GM18909 (cell line): ENCODE measurements at regions not wholly inside any gene's neighbourhood (a gene's known extent, or its start where the extent isn't known, plus 50 kb on each side); places are given as distances from the start of the nearest gene placed in this dataset.
"Not testable (repeated sequence)": the region's sequence is repeated elsewhere in the genome, so short reads cannot be mapped to it uniquely, and the experiment has no call there.

ENCODE experiments used
- ATAC-seq: cut with Tn5 transposase; IDR thresholded peaks from one replicate; pipeline ENCODE4 v1.9.1; 2021; ENCODE audit warnings: mild to moderate bottlenecking; ENCODE audit not compliant: unreplicated experiment, poor library complexity

DNA sequence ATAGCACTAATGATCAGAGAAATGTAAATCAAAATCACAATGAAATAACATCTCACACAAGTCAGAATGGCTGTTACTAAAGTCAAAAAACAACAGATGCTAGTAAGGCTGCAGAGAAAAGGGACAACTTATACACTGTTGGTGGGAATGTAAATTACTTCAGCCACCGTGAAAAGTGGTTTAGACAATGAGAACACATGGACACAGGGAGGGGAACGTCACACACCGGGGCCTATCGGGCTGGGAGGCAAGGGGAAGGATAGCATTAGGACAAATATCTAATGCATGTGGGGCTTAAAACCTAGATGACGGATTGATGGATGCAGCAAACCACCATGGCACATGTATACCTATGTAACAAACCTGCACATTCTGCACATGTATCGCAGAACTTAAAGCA is 602.0 kb downstream of the SATB2 start:
- not testable (repeated sequence) for ATAC-seq

DNA sequence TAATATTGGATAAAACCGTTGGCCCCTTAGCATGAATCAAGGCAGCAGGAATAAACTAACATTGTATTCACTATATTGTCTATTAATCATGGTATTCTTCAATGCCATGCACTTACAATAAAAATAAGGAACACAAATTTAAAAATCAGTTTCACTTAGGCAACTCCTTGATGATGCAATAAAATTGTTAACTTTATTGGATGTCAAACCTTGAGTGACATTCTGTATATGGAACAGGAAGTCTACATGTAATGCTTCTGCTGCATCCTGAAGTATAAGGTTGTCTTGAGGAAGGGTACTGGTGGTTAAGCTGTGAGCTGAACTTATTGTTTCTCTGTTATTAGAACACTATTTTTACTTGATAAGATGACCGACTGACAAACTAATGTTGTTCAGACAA is 605.5 kb downstream of the SATB2 start:
- no peak for ATAC-seq

DNA sequence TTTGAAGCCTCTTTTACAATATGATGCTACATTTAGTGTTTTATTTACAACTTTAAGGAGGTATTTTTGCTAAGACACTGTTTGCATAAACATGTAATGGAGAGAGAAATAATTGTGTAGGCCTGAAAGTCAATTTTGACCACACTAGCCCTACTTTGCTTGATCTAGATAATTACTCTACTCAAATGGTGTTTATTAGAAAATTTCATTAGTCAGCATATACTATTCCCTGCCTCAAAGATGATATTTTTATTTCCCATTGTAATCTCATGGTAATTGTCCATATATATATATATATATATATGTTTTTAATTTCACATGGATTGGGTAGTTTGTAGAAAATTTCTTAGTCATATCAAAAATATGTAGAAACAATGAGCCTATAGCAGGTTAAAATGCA is 632.2 kb downstream of the SATB2 start:
- ATAC-seq = no peak

DNA sequence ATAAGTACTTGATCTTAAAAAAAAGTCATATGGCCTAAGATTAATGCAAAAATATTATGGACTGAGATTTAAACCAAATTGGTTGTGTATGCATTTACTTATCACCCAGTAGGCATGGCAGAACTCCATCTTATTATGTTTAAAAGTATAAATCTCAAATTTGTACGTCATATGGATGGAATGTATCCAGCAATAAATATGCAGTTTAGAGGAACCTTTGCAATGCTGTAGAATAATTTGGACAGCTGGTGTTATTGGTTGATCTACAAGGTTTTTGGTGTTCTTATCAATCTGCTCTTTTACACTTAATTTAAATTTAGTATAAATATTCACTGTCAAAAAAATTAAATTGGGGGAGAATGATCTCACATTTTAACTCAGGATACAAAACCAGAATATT is 640.2 kb downstream of the SATB2 start:
- ATAC-seq = no peak

DNA sequence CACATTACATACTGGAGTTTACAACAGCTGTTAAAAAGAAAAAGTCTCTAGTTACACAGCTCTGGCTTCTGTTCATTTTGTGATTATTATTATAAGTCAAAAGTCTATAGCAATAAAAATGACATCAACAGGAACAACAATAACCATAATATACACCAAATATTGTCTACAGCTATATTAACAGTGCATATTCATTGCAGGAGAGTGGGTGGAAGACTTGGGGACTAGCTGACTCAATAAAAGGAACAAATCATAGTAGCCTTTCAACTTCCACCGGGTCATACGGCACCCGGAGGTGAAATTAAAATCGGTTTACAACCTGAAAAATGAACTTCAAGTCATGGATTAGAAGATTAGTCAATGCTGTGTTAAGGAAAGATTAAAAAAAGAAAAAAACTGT is 642.1 kb downstream of the SATB2 start:
- ATAC-seq = no peak

DNA sequence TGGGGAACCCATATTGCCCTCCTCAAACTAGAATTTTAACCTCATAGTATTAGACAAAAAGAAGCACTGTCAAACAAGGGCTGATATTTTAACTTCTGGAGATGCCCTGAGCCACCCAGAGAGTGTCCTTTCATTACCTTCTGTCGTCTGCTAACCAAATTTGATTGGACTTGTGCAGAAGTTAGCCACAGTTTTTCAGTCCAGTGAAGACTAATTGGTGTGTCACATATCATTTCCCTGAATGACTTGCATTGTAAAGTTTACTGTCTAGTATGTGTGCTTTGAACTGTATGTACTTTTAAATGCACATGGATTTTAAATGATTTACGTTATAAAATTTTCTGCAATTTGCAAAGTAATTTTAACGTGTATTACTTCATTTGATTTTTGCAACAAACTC is 646.5 kb downstream of the SATB2 start:
- no peak for ATAC-seq

DNA sequence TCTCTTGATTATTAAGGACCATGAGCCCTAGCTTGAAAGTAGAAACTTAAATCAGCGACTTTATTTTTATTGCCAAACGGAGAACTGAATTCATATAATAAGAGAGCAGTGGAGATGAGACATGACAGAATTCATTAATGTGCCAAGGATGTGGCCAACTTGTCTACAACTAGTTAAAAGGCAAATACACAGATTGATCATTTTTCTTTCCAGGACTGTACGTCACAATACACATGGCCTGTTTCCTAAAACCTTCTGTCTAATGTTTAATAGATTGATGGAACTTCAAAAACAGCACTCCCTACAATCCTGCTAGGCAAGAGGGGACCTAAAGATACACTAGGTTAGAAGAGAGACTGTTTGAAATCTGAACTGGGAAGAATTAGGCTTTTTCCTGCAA is 647.8 kb downstream of the SATB2 start:
- no peak for ATAC-seq

DNA sequence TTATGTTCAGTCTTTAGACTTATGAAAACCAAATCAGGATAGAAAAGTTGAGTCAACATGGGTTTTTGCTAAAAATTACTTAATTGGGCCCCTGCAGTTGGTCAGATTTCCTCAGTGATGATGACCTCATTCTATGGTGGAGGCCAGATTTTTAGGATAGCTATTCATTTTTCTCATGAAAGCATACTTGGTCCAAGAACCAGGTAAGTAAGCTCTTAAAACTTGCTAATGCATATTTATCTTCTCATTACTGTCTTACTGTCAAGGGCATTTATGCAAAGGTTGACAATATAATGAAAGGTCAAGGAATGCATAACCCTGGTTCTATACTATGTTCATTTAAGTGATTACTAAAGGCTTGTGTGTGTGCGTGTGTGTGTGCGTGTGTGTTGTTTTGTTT is 650.6 kb downstream of the SATB2 start:
- ATAC-seq = no peak

DNA sequence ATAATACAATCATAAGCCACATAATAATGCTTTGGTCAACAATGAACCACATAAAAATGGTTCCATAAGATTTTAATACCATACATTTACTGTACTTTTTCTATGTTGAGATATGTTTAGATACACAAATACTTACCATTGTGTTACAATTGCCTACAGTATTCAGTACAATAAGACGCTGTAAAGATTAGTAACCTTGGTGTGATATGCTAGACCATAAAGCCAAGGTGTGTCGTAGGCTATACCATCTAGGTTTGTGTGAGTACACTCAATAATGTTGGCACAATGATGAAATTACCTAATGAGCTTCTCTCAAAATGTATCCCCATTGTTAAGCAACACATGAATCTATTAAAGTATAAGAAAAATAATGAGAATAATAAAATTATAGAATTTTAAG is 662.3 kb downstream of the SATB2 start:
- ATAC-seq = no peak

DNA sequence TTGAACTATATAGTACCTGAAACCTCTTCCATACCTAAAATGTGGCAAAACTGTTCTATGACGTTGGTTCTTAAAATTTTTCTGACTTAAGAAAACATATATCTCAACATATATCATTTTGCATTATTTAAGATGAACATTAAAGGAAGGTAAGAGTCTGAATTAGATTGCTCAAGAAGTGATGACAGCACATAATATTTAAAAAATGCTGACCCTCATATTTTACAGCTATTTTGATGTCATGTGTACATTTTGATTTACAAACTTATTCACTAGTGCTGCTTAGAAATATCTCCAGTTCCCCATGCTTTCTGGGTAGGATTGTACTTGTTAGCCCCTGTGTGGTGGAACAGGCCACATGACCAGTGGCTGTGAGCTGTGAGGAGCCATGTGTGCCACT is 666.1 kb downstream of the SATB2 start:
- ATAC-seq = no peak

DNA sequence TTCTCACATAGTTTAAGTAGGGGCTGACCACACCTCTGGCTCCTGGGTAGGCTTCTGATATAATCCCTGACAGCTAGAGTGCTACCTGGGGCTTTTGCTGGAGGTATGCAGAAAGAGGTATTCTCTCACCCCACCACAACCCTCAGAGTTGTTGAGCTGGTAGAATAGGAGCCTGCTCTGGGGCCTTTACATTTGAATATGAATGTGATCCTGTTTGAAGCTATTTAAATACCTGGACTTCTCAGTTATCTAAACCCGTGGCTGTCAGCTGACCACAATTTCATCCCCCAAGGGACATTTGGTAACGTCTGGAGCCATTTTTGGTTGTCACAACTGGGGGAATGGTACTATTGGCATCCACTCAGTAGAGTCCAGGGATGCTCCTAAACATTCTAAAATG is 669.1 kb downstream of the SATB2 start:
- ATAC-seq = no peak

DNA sequence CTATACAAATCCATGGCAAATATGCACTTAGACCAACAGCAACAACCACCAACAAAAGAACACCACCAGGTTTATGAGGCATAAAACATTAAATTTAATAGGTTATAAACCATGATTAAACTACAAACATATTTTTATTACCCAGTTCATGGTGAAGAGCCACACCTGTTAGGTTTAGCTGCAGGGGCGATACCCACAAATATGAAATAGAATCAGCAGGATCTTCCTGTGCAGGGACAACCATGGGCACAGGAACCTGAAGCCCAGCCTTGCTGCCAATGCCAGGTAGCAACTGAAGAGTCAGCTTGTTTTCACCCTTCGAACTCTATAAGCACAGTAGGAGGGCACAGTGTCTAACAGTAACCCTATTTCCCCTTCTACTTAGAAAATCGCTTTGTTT is 675.0 kb downstream of the SATB2 start:
- no peak for ATAC-seq

DNA sequence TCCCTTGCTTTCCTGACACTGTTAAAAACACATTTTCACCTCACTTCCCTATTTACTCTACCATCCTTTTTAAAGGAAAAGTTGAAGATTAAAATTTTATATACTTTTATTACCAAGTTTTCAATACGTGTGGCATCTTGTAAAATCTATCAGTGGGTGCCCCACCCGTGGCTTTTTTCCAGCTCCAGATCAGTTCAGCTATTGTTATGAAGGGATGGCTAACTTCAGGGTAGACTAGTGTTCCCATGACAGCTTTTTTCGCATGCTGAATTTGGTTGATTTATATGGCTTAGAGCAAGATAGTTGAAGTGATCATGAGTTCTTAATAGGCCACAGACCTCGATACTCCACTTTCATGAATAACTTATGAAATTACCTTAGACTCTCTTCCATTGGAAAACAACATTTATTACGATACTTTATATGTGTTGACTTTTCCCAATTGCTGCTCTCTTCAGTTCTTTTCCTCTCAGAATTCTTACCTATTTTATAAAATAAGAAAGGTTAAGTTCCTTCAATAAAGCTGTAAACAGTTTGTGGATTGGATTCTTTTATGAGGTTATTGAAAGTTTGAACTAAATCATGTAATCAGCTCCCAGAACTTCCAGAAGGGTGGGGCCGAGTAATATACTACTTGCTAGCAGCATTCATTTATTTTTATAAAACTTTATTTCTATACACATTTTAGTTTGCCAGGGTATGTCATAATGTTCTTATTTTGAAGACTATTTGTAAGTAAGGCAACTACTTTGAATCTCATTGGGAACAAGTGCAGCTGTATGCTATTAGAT is 680.9 kb downstream of the SATB2 start:
- ATAC-seq = no peak

DNA sequence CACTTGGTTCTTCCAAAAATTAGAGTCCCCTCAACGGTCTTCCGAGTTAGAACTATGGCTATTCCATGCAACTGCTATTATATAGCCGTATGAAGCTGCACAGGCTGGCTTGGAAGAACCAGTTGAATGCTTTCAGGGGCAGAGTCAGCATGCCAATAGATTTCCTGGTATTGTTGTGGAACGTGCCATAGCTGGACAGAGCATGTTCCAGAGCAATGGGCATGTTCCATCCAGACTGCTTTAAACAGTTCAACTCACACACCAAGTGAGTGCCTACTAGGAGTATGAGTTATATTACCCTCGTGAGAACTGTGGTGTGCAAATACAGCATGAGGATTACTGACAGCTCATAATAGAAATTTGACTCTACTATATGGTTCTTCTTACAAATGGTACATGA is 682.0 kb downstream of the SATB2 start:
- ATAC-seq = no peak

DNA sequence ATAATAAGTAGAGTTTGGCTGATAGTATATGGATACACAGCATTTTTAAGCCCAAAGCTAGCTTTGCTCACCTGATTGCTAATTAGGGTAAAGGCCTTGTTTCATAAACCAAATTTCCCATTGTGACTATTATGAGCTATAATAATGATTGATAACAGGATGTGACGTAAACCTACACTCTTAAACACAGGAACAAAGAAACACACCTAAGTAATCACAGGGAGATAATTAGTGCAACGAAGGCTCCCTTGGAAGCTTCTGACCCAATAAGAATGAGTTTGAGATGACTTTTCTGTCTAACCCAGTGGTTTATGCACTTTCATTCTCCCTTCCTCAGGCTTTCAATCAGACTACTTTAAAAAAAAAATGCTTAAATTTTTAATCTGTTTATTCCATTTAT is 683.2 kb downstream of the SATB2 start:
- no peak for ATAC-seq

DNA sequence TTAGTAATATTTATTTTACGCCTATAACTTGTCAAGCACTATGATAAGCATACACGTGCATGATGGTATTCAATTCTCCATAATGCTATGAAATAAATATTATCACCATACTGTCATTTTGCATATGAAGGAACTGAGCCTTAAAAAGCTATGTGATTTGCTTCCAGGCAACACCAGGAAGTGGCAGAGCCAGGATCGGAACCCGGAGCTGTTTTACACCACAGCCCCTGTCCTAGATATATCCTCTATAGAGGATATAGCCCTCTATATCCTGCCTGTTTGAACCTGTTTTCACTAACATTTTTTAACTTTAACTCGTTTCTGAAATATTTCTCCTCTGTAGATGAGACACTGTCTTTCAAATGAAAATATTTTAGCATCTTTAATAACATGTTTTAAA is 690.0 kb downstream of the SATB2 start:
- no peak for ATAC-seq

DNA sequence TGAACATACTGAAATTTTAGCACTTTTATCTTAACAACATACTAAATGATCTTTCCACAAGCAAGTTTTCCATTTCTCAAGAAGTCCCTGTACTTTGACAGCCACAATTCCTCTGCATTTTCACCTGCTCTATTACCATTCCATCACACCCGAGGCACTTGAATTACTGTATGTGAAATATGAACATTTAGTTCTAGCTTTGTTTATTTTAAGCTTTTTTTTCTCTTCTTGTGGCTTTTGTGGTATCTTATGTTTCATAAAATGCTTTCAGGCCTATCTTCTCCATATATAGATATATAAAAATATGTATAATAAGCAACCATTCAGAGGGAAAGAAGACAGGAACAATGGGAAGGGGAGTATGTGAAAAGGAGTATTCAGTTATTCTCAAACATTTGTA is 693.9 kb downstream of the SATB2 start:
- ATAC-seq = no peak

DNA sequence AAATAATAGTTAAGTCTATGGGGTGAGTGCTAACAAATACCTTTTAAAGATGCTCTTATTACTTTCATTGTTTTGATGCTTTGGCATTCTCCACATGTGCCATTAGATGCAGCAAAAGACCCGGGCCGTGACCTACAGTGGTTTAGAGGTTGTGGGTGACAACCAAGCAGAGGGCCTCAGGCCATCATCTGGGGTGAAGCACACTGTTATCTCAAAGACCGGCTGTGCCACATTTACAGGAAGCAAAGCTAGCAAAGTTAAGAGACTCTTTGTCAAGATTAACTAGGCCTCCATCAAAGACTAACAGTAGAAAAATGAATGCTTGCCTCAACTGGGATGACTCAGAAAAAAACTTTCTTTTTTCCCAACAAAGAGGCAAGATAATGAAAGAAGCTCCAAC is 695.3 kb downstream of the SATB2 start:
- ATAC-seq = no peak

DNA sequence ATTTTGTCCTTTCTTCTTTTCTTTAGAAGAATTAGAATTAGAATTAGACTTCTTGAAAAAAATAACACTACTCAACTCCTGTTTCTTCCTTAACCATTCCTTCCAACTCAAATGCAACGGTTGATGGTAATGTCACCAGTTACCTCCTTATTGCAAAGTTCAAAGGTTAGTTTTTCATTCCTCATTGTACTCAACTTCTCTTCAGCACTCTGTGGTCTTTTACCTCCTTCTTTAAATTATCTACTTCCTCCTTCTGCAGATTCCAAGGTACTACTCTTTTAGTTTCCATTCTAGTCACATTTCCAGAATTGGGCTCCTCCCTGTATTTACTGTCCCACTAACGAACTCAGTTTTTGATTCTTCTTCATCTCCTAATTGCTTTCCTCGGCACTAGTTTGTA is 700.7 kb downstream of the SATB2 start:
- ATAC-seq = no peak

DNA sequence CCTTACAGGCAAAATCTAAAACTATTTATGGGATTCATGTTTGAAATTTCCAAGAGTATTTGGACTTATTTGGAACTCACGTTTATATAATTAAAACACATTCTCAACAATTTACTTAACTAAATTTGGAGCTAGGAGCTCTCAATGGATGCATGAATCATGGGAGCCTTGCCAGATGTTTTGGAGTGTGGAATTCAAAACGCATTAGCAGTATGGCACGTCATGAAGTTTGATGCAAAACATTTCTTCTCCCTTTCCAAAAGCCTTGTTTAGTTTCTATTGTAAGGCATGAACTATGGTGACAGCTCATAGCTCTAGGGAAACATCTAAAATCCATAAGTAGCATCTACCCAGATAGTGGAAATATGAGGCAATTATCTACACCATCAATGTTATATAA is 701.6 kb downstream of the SATB2 start:
- ATAC-seq = no peak

DNA sequence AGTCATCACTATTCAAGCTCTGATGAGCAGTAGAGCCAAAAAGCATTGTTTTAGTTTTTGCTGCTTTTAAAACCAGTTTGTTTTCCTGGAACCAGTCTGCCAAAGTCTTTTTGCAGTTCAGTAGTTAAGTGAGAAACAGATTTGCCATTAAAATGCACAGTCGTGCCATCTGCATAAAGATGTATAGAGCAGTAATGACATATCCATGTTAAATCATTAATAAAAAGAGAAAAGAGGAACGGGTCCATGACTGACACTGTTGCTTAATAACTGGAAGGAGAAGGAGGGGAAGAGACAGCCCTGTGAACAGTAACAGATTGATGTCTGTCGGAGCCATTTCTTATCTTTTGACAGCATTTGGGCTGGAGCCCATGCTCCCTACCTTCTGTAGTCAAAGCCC is 704.6 kb downstream of the SATB2 start:
- ATAC-seq = no peak

DNA sequence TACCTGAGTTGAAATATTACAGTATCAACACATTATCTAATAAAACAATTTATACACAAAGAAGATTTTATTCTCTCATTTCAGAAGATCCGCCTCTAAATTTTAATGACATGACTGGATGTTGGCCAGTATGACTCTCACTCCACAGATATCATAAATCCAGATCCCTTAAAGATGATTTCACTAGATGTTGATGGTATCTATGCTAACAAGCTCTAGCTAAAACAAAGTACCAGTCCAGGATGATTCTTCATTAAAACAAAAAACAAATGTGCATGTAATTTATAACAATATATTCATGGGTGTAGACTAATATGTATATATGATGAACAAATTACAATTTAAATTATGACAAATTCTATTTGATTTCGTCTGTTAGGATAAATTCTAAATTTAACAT is 708.4 kb downstream of the SATB2 start:
- ATAC-seq = no peak
